GM06990 (cell line): ENCODE measurements at regions not wholly inside any gene's neighbourhood (a gene's known extent, or its start where the extent isn't known, plus 50 kb on each side); places are given as distances from the start of the nearest gene placed in this dataset.

Experiments
- DNase-seq: peaks from one replicate; pipeline ENCODE4 v3.0.0-alpha.2; 2011; ENCODE audit not compliant: insufficient read length; ENCODE audit errors: extremely low read depth
- H3K27me3 ChIP-seq: replicated peaks from 2 replicates; pipeline ENCODE4 v1.6.0; 2011; ENCODE audit warnings: low read length; ENCODE audit not compliant: control insufficient read depth, insufficient read depth
- H3K36me3 ChIP-seq: 2 replicates; pipeline ENCODE4 v1.5.1; 2011; ENCODE audit warnings: low read length; ENCODE audit not compliant: control insufficient read depth, insufficient read depth
- H3K4me3 ChIP-seq: replicated peaks from 2 replicates; pipeline ENCODE4 v1.5.1; 2011; ENCODE audit warnings: low read depth, mild to moderate bottlenecking, control low read depth, low read length
- TF ChIP-seq, protein P1 (sequence below): IDR thresholded peaks from 2 replicates; pipeline ENCODE4 v1.5.1; 2011; ENCODE audit warnings: low read length, control low read depth, mild to moderate bottlenecking, inconsistent platforms; ENCODE audit not compliant: insufficient read depth, poor library complexity, severe bottlenecking

DNA sequence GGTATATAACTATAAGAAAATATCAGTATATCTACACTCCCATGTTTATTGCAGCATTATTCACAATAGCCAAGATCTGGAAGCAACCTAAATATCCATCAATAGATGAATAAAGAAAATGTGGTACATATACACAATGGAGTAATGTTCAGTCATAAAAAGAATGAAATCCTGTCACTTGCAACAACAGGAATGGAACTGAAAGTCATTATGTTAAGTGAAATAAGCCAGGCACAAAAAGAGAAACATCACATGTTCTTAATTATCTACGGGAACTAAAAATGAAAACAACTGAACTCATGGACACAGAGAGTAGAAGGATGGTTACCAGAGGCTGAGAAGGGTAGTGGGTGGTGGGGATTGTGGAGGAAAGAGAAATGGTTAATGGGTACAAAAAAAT is 665.2 kb downstream of the TBC1D4 start:
- H3K27me3 ChIP-seq = no peaks in the 10 kb centered on the region
- H3K4me3 ChIP-seq = no peak overlapping the region
- no peak for DNase-seq
- H3K36me3 ChIP-seq = no peaks in the 10 kb centered on the region
- TF ChIP-seq, protein P1, sequence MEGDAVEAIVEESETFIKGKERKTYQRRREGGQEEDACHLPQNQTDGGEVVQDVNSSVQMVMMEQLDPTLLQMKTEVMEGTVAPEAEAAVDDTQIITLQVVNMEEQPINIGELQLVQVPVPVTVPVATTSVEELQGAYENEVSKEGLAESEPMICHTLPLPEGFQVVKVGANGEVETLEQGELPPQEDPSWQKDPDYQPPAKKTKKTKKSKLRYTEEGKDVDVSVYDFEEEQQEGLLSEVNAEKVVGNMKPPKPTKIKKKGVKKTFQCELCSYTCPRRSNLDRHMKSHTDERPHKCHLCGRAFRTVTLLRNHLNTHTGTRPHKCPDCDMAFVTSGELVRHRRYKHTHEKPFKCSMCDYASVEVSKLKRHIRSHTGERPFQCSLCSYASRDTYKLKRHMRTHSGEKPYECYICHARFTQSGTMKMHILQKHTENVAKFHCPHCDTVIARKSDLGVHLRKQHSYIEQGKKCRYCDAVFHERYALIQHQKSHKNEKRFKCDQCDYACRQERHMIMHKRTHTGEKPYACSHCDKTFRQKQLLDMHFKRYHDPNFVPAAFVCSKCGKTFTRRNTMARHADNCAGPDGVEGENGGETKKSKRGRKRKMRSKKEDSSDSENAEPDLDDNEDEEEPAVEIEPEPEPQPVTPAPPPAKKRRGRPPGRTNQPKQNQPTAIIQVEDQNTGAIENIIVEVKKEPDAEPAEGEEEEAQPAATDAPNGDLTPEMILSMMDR = no peak

DNA sequence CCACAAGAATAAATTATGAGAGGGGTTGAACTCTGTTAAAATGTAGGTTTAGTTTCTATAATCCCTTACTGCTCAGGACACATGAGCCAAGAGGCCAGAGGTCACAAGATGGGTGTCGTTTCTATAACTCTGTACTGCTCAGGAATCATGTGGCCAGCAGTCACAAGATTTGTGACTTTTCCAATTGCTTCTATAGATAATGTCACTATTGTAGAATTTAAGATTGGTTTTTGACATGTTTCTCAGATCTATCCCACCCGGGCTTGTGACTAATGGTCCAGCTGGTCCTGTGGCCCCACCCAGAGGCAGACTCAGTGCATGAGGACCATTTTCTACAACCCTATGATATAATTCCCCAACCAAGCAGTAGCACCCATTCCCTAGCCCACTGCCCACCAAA is 662.0 kb upstream of the KLF12 start:
- H3K36me3 ChIP-seq = no peaks in the 10 kb centered on the region
- DNase-seq = no peak
- H3K4me3 ChIP-seq = no peak overlapping the region
- TF ChIP-seq, protein P1 = no peak
- no peaks in the 10 kb centered on the region; the same call in 1 of the 2 replicates for H3K27me3 ChIP-seq

DNA sequence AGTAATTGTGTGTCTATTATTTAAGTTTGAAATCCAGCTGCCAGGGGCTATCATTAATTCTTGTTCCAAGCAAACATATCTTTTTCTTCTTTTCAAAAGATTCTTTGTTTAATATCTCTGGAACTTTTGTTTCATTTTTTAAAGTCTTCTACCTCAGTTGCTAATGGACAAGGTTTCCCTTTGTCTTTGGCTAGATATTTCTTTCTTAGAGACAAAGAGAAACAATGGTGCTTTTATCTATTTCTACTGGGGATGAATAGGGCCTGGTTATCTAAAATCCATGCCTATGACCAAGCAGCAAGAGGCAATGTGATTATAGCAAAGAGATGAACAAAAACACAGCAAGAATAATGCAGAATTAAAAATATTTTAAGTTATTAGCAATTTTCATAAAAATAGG is 661.3 kb upstream of the KLF12 start:
- DNase-seq = no peak
- H3K4me3 ChIP-seq = no peak overlapping the region
- no peaks in the 10 kb centered on the region; the same call in 1 of the 2 replicates for H3K27me3 ChIP-seq
- TF ChIP-seq, protein P1 = no peak
- H3K36me3 ChIP-seq = no peaks in the 10 kb centered on the region

DNA sequence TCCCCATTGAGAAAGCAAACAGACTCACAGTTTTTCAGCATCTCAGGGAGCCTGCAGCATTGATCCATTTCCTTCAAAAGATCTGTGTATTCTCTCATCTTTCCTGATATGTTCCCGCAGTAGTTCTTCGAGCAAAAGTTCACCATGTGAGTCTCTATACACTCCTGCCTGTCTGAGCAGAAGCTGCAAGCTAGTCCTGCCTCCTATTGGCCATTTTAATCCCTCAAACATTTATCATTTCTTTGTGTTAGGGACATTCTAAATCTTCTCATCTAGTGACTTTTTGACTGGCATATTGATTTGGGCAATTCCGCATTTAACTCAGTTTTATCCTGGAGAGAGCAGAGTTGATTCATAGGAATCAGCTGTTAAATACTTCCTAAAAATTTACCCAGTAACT is 660.4 kb upstream of the KLF12 start:
- H3K4me3 ChIP-seq = no peak overlapping the region
- TF ChIP-seq, protein P1 = no peak
- DNase-seq = no peak

DNA sequence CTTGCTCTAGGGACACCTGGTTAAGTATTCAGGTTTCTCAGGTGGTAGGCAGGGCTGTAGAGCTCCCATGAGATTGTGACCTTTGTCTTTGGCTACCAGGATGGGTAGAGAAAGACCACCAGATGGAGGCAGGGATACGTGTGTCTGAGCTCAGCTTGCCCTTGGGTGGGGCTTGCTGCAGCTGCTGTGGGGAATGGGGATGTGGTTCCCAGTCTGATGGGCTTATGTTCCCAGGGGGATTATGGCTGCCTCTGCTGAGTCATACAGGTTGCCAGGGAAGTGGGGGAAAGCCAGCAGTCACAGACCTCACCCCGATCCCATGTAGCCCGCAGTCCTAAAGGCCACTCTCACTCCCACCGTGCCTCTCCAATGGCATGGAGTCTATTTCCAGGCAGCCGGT is 659.9 kb upstream of the KLF12 start:
- Histone ChIP-seq H3K27me3 (no peaks in the 10 kb centered on the region; the same call in 1 of the 2 replicates), H3K36me3 (no peaks in the 10 kb centered on the region), H3K4me3 (no peak overlapping the region)
- no peak for DNase-seq
- TF ChIP-seq, protein P1 = no peak

More for the DNA sequence above, 660.4 kb upstream of the KLF12 start:
- no peaks in the 10 kb centered on the region; the same call in 1 of the 2 replicates for H3K27me3 ChIP-seq
- no peaks in the 10 kb centered on the region for H3K36me3 ChIP-seq

DNA sequence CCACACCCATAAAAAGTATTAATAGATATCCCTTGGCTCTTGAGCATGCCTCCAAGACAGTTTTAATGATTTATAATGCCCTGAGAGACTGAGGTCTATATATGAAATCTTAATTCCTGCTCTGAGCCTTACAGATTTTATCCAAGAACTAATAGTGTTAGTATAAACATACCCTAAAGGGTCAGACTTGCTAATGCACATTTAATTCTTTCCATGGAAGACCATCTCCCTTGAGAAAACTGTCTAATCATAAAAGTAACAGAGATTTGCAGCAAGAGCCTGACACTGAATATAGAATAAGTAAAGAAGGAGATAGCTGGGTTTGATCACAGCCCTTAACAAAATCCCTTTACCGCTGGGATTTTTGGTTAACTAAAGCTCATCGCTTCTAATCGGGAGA is 650.8 kb upstream of the KLF12 start:
- Histone ChIP-seq H3K36me3 (no peaks in the 10 kb centered on the region), H3K27me3 (no peaks in the 10 kb centered on the region), H3K4me3 (no peak overlapping the region)
- TF ChIP-seq, protein P1 = no peak
- DNase-seq = no peak
